K562 (cell line): ENCODE measurements at regions not wholly inside any gene's neighbourhood (a gene's known extent, or its start where the extent isn't known, plus 50 kb on each side); places are given as distances from the start of the nearest gene placed in this dataset.

Experiments used
- BHLHE40 ChIP-seq: IDR thresholded peaks from 2 replicates; pipeline ENCODE4 v1.6.1; 2011; ENCODE audit warnings: low read length, improper control_type of control experiment
- CBX8 ChIP-seq: fragments of 200-600 bp; sonication (generic); IDR thresholded peaks from 2 replicates; pipeline ENCODE4 v1.6.1; 2012; ENCODE audit warnings: borderline replicate concordance, mixed run types, low read depth, mild to moderate bottlenecking, moderate library complexity, mixed read lengths, low read length, control low read depth, inconsistent platforms; ENCODE audit not compliant: poor library complexity, severe bottlenecking; ENCODE audit errors: extremely low read depth
- CTCF ChIP-seq, 3 experiments: IDR thresholded peaks in 2 of 3; conservative IDR thresholded peaks in 1 of 3; 2 replicates each; pipeline ENCODE4 v1.5.1; 2011 to 2012; ENCODE audit warnings: low read length in 3 of 3, mild to moderate bottlenecking in 3 of 3, control low read depth in 2 of 3, improper control_type of control experiment in 1 of 3, inconsistent platforms in 1 of 3, low read depth in 1 of 3, mixed read lengths in 1 of 3, moderate library complexity in 1 of 3; ENCODE audit not compliant: insufficient read depth in 2 of 3
- ETS2 ChIP-seq: IDR thresholded peaks from 2 replicates; pipeline ENCODE4 v1.6.1; 2016; ENCODE audit warnings: borderline replicate concordance, missing genetic modification characterization, mild to moderate bottlenecking, moderate library complexity, missing compliant biosample characterization; ENCODE audit not compliant: poor library complexity, severe bottlenecking
- PBX2 ChIP-seq, 2 experiments: IDR thresholded peaks in 1 of 2; conservative IDR thresholded peaks in 1 of 2; 2 replicates each; pipeline ENCODE4 v1.6.1; 2016; ENCODE audit warnings: low read depth in 2 of 2, mild to moderate bottlenecking in 1 of 2, missing compliant biosample characterization in 1 of 2, missing genetic modification characterization in 1 of 2, moderate library complexity in 1 of 2
- RAD51 ChIP-seq: fragments of 450-650 bp; IDR thresholded peaks from 2 replicates; pipeline ENCODE4 v1.7.1; 2016; ENCODE audit warnings: low read depth, mild to moderate bottlenecking, borderline replicate concordance
- RBM17 ChIP-seq: fragments of 200-400 bp; formaldehyde crosslinking; IDR thresholded peaks from 2 replicates; pipeline ENCODE4 v1.6.1; 2017; ENCODE audit warnings: low read depth, mild to moderate bottlenecking, low read length, borderline replicate concordance
- SMAD4 ChIP-seq: fragments of 250-450 bp; sonication (Bioruptor Pico); conservative IDR thresholded peaks from 2 replicates; pipeline ENCODE4 v1.8.0; 2021; ENCODE audit warnings: inconsistent platforms, mild to moderate bottlenecking, moderate library complexity
- TAF1 ChIP-seq: IDR thresholded peaks from 2 replicates; pipeline ENCODE4 v1.6.1; 2011; ENCODE audit warnings: mild to moderate bottlenecking, low read length, moderate library complexity; ENCODE audit not compliant: insufficient read depth, control insufficient read depth, severe bottlenecking; ENCODE audit errors: extremely low read depth
- ZKSCAN8 ChIP-seq: fragments of 200-800 bp; sonication (Bioruptor generic); IDR thresholded peaks from 2 replicates; pipeline ENCODE4 v1.6.1; 2016; ENCODE audit warnings: missing genetic modification characterization, missing compliant biosample characterization
- TF ChIP-seq, protein P1 (sequence below): sonication (generic); formaldehyde crosslinking; IDR thresholded peaks from 2 replicates; pipeline ENCODE4 v1.5.0; 2020; ENCODE audit warnings: missing genetic modification reagents
- TF ChIP-seq, protein P2 (sequence below): fragments of 450-650 bp; IDR thresholded peaks from 2 replicates; pipeline ENCODE4 v1.6.1; 2018; ENCODE audit not compliant: partially characterized antibody

DNA sequence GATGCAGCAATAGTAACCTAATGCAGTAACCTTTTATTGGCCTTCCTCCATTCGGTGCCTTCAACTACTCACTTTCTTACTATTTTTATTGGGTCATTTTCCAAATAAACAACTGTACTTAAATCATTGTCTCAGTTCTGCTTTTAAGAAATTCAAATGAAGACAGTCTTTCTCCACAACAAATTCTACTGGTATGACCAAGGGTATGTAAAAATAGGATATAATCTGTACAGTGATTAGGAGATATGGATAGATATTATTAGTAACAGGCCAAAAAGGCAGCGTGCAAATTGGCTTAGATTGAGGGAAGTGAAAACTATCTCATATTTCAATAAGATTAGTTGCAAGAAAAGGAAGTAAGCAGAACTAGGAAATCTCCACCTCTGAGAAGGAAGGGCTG lies 177.4 kb upstream of the PPP1R2C start:
- TF ChIP-seq RAD51, result no peak
- no peak for TF ChIP-seq PBX2 (CRISPR knock-in tag; IDR thresholded peaks at IDR 0.05; ENCODE audit: low read depth)
- TF ChIP-seq PBX2 (tag; conservative IDR thresholded peaks at IDR 0.05; ENCODE audit: low read depth), result no peak
- no peak for TF ChIP-seq TAF1
- TF ChIP-seq, protein P1, sequence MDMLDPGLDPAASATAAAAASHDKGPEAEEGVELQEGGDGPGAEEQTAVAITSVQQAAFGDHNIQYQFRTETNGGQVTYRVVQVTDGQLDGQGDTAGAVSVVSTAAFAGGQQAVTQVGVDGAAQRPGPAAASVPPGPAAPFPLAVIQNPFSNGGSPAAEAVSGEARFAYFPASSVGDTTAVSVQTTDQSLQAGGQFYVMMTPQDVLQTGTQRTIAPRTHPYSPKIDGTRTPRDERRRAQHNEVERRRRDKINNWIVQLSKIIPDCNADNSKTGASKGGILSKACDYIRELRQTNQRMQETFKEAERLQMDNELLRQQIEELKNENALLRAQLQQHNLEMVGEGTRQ (CRISPR knock-in tag), result no peak
- TF ChIP-seq, protein P2, sequence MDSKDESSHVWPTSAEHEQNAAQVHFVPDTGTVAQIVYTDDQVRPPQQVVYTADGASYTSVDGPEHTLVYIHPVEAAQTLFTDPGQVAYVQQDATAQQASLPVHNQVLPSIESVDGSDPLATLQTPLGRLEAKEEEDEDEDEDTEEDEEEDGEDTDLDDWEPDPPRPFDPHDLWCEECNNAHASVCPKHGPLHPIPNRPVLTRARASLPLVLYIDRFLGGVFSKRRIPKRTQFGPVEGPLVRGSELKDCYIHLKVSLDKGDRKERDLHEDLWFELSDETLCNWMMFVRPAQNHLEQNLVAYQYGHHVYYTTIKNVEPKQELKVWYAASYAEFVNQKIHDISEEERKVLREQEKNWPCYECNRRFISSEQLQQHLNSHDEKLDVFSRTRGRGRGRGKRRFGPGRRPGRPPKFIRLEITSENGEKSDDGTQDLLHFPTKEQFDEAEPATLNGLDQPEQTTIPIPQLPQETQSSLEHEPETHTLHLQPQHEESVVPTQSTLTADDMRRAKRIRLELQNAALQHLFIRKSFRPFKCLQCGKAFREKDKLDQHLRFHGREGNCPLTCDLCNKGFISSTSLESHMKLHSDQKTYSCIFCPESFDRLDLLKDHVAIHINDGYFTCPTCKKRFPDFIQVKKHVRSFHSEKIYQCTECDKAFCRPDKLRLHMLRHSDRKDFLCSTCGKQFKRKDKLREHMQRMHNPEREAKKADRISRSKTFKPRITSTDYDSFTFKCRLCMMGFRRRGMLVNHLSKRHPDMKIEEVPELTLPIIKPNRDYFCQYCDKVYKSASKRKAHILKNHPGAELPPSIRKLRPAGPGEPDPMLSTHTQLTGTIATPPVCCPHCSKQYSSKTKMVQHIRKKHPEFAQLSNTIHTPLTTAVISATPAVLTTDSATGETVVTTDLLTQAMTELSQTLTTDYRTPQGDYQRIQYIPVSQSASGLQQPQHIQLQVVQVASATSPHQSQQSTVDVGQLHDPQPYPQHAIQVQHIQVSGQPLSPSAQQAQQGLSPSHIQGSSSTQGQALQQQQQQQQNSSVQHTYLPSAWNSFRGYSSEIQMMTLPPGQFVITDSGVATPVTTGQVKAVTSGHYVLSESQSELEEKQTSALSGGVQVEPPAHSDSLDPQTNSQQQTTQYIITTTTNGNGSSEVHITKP, result no peak
- no peak for TF ChIP-seq ZKSCAN8 (CRISPR knock-in tag)
- TF ChIP-seq CBX8, result no peak
- no peak for TF ChIP-seq RBM17
- no peak for TF ChIP-seq CTCF (IDR thresholded peaks at IDR 0.05 in 2 of 3, conservative IDR thresholded peaks at IDR 0.05 in 1 of 3; ENCODE audit: insufficient read depth in 2 of 3, low read depth in 1 of 3, low read length in 3 of 3)
- TF ChIP-seq SMAD4 (CRISPR knock-in tag), result no peak
- TF ChIP-seq ETS2 (tag), result no peak
- TF ChIP-seq BHLHE40, result no peak
